Left hindlimb (tissue), 1 donor: ENCODE measurements at regions not wholly inside any gene's neighbourhood (a gene's known extent, or its start where the extent isn't known, plus 50 kb on each side); places are given as distances from the start of the nearest gene placed in this dataset.

ENCODE experiments used
- DNase-seq: peaks from one replicate; pipeline ENCODE4 v3.0.0-alpha.2; 2018

DNA sequence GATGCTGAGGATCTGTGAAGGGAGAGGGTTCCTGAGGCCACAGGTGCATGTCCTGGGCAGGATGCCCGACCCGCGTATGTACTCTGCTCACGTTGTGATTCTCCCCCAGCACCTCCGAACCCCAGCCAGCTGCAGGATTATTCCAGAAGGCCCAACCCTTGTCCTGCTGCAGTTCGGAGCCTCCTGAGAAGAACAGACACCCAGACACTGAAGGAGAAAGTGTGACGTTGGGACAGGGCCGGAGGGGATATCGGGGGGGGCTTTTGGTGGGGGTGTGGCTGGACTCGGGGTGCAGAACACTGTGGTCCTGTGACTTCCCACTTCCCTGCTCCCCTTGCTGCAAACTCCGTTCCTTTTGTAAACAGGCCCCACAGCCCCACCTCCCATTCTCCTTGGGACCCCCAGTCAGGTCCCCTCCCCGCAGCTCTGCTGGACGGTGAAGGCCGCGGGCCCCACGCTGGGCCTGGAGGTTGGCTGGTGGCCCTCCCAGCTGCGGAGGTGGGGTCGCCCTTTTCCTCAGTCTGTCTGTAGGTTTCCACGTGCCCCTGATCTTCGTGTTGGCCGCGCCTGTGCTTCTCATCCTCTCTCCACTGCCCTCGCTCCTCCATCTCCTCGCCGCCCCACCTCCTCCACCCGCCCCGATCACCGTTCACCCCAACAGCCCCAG, 83.0 kb upstream of the ADRA2C start:
- DNase-seq = no peak

DNA sequence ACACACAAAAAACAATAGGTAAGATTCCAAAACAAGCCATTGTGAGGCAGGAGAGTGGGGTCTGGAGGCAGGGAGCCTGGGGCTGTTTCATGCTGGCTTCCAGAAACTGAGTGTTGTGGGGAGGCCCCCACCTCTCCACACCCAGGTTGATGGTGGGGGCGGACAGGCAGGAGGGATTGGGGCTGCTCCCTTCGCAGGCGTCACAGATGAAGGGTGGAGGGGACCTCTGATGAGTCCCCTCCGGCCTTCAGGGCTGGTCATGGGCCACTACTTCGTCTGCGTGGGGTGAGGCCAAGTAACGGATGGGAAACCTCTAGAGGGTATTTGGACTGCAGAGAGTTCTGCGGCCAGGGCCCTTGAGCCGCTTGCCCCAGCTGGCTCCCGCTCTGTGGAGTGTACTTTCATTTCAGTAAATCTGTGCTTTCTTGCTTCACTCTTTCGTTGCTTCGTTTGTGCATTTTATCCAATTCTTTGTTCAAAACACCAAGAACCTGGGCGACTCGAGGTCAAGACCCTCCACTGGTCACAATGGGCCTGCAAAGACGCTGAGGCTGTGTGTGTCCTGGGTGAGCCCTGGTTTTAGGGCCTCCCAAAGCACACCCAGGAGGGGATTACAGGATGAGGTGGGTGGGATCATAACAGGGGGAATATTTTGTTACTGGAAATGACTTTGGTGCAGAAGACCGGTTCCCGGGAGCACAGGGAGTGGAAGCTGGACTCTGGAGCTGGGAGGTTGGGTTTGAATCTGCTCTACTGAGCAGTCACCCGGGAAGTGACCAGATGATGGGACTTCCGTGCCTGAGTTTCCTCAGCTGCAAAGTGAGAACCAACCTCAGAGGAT, 83.7 kb upstream of the ADRA2C start:
- no peak for DNase-seq

DNA sequence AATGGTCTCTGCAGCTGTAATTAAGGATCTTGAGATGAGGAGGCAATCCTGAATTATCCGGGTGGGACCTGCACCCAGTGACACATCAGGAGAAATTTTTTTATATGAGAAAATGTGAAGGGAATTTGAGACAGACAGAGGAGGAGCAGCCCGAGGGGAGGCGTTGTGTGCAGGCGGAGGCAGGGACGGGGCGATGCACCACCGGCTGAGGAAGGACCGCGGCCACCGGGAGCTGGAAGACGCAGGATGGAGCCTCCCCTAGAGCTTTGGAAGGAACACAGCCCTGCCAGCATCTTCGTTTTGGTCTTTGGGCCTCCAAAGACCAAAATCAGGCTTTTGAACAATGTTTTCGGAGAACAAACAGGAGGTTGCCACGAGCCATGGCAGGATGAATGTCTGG, 85.0 kb upstream of the ADRA2C start:
- no peak for DNase-seq

DNA sequence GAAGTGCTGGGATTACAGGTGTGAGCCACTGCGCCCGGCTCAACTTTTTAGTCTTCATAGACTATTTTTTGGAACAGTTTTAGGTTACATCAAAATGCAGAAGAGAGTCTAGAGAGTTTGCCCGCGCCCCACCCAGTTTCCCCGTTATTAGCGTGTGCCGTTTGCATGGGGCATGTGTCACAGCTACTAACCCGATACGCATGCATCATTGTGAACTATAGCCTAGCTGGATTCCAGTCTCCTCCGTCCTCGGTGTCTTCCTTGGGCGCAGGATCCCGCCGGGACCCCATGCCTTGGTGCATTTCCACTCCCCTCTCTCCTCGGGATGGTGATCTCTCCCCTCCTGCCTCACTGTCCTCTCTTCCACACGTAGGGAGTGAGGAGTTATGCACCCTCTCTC, 85.5 kb upstream of the ADRA2C start:
- no peak for DNase-seq

DNA sequence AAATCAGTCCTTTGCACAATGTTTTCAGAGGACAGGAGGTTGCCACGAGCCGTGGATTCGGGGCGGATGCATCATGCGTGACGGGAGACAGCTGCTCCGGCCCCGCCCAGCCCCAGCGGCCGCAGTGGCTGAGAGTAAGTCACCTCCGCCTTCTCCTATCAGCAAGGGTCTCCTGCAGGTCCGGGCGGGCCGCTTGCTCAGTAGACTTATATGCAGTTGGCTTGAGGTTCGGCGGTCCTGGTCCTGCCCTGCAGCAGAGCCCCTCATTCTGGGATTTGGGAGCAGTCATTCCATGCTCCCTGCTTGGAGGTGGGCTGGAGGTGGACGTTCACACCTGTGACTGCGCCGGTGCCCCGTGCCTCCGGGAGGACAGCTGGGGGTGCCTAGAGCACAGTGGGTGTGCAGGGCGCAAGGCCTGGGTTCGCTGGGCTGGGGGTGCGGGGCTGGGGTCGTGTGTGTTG, 86.3 kb upstream of the ADRA2C start:
- DNase-seq = no peak

DNA sequence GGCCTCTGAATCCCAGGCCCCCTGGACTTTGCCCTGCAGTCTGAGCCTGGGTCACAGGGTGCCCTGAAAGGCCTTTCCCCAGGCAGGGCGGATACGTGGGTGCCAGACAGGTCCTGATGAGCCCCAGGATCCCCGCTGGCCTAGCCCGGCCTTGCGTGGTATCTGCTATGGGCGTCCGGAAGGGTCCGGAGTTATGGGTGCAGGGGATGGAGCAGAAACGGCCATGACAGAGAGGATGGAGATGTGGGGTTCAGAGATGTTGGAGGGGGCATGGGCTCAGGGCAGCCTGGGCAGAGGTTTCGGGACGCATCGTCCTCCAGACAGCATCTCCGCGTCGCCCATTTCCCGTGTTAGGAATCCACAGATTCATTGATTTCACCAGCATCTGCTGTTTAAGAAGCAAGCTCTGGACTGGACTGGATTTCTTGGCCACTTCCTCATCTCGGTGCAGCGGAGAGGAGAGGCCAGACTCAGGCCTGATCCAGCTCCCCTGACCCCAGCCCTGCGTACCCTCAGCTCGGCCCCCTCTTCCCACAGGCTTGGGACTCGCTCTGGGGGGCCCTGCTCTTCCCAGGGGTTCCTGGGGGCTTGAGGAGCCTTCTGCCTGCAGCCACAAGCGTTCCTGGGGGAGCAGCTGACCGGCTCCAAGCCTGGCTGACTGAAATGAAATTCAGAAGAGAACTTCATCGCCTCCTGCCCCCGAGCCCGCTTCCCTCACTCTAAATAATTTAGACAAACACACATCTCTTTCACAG, 86.9 kb upstream of the ADRA2C start:
- DNase-seq = no peak

DNA sequence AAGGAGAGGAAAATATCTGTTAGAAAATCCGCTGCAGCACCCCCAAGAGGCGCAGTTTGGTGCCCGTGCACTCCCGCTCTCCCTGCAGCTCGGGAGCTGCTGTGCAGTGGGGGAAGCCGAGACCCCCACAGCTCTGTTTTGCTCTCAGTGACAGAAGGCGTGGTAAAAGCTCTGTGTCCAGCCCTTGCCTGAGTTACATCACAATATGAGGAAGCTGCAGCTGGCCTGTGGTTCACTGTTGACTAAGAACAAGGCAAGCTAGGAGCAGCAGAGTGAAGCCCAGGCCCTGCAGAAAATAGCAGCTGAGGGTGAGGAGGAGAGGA, 88.5 kb upstream of the ADRA2C start:
- DNase-seq = no peak

DNA sequence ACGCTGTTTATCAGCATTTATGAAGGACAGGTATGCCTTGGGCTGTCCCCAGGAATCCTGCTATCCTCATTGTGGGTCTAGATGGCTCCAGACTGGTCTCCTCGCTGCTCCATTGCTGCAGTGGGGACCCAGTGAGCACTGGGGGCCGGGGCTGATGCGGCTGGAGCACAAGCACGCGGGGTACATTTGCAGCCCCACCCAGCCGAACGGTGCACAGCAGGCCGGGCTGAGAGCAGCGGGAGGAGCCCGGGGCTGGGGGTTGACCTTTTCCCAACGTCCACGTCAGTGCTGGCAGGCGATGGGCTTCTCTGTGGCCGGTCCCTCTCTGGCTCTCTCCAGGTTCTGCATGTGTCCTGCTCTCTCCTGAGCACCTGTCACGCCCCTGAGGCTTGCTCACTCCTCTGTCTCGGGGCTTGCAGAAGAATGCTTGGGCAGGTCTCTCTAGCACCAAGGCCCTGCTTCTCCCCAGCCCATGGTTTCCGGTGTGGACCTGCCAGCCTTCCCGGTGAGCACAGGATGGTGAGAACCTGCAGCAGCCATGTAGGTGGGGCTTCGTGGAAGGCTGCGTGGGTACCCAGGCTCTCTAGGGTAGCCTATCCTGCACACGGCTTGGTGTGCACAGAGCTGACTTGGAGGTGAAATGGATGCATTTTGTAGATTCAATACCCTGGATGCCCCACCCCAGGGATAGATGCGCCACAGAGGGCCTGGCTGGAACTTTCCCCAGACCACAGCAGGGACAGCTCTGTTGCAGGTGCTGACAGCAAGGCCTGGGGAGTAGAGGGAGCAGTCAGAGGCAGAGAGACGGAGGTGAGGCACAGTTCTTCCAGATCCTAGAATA, 89.1 kb upstream of the ADRA2C start:
- DNase-seq = no peak

DNA sequence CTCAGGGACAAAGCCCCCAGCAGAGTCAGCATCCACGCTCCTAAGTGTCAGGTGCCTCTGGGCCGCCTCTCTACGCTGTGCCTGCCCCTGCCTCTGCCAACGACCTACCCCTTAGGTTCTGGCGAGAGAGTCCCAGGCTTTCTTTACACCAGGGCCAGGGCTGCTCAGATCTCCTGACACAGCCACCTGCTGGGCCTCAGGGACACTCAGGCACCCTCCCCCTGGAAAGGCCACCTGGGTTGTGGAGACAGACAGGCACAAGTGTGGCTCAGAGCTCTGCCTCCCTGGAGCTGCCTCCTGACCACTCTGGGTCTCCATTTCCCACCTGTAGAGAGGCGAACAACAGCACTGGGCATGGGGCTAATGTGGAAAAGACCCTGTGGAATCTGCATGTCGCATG, 90.0 kb upstream of the ADRA2C start:
- DNase-seq = no peak

DNA sequence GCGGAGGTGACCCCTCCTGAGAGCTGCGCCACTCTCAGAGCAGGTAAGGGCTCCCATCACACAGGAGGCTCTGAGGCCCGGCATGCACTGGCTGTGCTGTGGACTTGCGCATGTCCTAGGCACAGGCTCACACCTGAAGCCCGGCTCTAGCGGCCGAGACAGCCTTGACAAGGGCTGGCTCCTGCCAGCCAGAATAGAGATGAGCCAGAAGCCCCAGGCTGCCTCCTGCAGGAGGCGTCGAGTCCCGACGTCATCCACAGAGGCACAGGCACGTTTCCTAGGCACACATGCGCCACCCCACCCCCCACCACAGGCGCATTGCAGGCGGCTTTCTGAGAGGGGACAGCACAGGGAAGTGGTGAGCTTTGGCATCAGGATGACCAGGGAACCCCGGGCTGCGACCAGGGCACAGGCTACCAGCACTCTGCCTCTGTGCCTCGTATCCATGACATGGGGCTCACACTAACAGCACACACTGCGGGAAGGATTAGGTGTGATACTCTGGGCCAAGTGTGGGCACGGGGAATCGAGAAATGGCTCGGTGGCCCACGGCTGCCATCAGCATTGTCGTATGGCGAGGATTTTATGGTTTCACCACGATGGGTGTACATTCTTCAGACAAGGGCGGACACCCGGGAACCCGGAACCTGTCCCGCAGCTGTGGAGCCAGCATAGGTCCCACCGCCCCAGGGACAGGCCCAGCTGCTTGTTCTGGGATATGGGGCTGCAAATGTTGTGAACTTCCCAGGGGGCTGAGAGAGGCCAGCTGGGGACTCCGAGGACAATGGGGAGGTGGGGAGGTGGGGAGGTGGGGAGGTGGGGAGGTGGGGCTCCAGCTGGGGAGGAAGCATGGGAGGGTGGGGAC, 90.7 kb upstream of the ADRA2C start:
- DNase-seq = no peak

DNA sequence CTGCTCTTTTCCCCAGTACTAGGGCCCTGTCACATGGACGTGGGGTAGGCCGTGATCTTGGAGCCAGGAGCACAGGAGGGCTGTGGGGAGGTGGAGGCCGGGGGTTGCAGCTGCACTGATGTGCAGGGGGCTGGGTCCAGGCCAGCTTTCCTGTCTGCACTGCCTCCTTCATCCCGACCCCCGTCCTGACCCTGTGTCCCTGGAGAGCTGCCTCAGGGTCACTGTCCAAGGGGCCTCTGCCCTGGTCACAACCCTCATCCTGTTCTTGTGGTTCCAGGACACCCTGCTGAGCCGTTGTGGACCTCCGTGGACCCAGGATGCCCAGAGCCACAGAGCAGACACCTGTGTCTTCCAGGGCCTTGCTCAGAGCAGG, 91.7 kb upstream of the ADRA2C start:
- no peak for DNase-seq

DNA sequence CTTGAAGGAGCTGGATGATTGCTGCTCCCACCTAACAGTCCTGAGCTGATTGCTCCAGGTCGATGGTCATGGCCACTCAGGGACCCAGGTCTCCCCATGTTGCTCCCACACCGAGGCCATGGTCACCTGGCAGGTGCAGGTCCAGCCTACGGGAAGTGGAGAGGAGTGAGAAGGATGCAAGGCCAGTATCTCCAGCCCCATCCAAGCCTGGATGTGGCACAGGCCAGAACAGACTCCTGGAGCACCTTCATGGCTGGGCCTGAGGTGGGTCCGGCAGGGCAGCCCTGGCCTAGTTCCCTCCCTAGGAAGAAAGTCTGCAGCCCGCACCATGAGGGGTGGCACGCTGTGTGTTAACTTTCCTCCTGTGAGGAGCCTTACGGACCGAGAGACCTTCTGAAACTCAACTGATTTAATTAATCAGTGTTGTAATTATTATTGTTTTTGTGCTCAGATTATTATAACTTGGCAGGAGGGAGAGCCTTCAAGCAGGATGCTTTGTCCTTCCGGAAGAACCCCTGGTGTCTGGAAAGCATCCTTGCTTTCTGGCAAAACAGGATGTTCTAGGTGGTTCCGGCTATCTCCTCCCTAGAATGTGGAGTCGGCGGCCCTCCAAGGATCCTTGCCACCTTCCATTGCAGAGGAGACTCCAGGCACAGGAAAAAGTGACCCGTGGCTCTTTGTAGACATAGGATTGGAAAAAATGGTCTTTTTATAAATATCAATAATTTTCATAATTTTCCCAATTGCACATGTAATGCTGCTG, 92.3 kb upstream of the ADRA2C start:
- DNase-seq = no peak

DNA sequence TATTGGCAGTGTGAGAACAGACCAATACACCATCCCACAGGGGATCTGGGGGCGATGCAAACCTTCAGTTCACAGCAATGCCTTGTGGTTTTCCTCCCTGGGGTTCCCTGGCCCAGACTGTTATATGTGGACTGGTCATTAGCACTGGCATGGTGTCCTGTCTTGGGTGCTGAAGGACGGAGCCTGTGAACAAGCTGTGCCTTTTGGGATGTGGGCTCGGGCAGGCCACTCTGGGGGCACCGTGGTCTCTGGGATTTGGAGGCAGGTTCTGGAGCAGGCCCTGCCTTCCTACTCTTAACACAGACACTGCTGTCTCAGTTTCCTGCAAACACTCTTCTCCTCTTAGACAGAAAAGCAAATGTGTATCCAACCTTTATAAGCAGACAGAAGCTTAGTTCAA, 93.0 kb upstream of the ADRA2C start:
- no peak for DNase-seq

DNA sequence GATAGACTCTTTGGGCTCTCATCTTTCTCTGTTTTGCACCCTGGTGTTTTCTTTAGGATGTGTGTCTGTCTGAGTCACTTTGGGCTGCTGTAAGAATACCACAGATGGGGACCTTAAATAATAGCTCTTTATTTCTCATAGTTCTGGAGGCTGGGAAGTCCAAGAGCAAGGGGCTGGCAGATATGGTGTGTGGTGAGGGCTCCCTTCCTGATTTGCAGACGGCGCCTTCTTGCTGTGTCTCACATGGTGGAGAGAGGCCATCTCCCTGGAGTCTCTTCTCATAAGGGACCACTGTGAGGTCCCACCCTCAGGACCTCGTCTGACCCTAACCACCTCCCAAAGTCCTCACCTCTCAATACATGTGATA, 93.7 kb upstream of the ADRA2C start:
- no peak for DNase-seq

DNA sequence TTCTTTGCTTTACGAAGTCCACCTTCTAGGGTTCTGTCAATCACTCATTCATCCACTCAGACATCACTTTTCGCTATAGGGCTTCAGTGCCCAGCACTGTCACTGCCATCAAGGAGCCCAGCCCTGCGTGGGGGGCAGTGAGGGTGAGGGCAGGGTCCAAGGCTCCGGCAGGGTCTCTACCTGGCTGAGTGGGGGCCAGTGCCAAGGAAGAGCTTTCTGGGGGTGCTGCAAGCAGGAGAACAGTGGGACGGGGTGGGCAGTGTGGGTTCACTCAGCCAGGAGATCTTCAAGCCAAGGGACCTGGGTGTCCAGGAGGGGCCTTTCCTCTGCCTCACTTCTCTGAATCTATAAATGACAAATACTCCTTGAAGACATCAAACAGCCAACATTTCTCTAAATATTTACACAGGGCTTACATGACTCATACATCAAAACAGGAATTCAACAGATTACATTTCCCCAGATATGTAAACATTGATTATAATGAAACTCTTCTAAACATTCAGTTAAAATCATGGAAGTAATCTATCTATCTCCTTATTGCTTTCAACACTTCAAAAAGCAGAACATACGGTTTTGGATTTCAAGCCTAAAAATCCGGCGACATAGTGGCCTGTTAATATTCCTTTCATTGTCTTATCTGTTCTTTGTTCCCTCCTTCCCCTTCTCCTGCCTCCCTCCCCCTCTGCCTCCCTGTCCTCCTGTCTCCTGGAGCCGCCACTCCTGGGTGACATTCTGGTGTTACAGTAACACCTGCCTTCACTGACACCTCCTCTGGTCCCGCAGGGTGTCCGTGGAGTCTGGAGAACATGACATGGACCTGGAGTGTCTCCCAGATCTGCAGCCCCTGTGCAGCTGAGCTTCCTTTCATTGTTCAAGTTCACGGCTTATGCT, 94.4 kb upstream of the ADRA2C start:
- no peak for DNase-seq

DNA sequence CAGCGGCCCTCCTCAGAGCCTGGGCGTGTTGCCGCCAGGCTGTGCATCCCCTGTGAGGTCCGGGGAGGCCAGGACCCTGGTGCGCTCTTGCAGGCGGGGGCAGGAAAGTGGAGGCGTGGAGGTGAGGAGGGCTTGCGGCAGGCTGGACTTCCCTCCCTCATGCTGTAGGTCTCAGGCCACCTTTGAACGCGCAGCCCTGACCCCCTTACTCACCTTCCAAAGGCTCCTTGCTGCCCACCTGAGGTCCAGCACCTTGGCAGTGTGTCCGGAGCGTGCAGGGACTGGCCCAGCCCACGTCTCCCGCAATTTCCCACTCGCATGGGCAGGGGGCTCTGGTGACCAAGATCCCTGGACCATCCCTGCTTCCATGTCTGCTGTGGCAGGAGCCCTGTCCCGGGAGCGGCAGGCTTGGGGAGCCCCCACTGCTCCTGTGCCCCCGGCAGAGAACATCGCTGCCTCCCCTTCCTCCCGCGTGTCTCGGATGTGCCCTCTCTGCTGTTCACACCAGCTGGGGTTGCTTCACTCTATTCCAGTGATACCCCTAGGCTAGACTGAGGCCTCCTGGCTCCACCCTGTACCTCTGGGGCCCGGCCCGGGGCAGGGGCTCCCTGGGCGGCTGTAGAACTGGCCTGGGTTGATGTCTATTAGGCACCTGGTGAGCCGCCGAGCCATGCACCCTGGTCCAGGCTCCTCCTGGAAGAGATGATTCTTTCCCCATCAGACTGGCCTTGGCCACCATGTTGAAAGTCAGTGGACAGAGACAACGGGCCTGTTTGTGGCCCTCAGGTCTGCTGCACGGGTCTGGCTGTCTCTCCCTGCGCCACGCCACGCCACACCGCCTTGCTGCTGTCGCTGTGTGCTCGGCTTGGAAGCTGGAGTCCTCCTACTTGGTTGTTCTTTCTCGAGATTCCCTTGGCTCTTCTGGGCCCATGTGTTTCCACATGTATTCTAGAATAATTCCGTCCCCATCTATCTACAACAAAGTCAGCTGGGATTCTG, 95.4 kb upstream of the ADRA2C start:
- DNase-seq = no peak

DNA sequence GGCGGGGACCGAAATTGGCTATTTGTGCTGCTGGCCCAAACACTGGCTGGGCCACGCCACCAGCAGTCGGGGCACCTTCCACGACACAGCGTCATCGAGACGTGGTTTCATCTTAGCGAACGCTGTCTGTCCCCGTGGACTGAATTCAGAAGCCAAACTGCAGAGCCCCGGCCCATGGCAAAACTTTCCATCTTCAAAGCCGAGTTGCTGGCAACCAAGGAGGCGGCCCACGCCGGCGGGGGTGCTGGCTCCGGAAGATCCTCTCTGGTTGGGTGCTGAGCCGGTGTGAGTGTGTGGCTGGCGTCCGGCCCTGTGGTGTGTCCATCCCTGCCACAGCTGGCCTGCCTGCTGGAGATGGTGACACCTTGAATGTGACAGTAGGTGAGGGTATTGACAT, 96.6 kb upstream of the ADRA2C start:
- no peak for DNase-seq

DNA sequence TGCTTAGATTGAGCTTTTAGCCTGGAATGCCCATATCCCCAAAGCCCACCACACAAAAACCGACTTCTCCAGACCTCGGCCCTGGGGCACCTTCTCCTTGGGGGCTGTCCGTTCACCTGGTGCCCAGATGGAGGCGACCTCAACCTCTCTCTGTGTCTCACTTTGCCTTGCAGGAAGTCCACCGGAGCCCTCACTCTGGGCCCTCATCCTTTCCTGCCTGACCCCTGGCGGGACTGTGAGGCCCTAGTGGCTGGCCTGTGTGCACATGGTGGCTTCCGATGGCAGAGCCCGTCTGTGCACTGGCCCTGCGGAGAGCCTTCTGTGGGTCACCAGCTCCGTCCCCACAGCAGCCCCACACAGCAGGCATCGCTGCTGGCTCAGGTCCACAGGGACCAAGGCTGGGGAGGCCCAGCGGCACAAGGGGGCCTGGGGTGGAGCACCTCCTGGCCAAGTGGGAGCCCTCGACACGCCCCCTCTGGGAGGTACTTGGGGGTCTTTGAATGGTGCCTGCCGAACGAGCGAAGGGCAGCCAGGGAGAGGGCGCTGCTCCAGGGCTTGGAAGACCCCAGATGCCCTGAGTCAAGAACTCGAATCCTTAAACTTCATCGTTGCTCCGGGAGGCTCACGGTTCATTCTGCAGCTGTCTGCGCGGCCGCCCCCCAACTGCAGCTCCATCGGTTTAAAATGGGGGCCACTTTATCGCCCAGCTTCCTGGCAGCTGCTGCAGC, 97.2 kb upstream of the ADRA2C start:
- no peak for DNase-seq
